IMR-90 (cell line): ENCODE measurements at regions not wholly inside any gene's neighbourhood (a gene's known extent, or its start where the extent isn't known, plus 50 kb on each side); places are given as distances from the start of the nearest gene placed in this dataset.

Experiments
- ATAC-seq: fragments of 200-7000 bp; cut with Tn5 transposase; 2 replicates; pipeline ENCODE4 v1.9.1; 2020; ENCODE audit warnings: low read depth, mild to moderate bottlenecking, moderate library complexity
- BruUV-seq: library from RNA; stranded (reverse); fragments of 400-500 nt; replicated peaks from 2 replicates; lab custom pipeline; 2021; lab: Mats Ljungman, UMichigan
- CTCF ChIA-PET: fragments of 300-600 bp; formaldehyde crosslinking; extraction: SDS; loops from one replicate; lab custom pipeline; 2021; ENCODE audit warnings: antibody characterized with exemption; lab: Yijun Ruan, JAX
- POLR2A ChIA-PET: fragments of 300-600 bp; sonication (Branson Sonifier 250); formaldehyde crosslinking; loops from one replicate; lab custom pipeline; 2022; ENCODE audit warnings: antibody characterized with exemption; ENCODE audit not compliant: unreplicated experiment; lab: Charles Lee
- DNase-seq: peaks from one replicate; pipeline ENCODE4 v3.0.0; 2013
- H2AFZ ChIP-seq: replicated peaks from 2 replicates; pipeline ENCODE3; 2013; ENCODE audit warnings: low read length, mild to moderate bottlenecking; ENCODE audit not compliant: poor library complexity
- H2AK5ac ChIP-seq: 2 replicates; pipeline ENCODE4 v1.6.1; 2013; ENCODE audit warnings: low read depth, low read length, inconsistent platforms
- H2AK9ac ChIP-seq: replicated peaks from 2 replicates; pipeline ENCODE3; 2013; ENCODE audit warnings: mild to moderate bottlenecking, low read depth, low read length, moderate library complexity; ENCODE audit not compliant: poor library complexity
- H2BK120ac ChIP-seq: 2 replicates; pipeline ENCODE4 v1.6.1; 2013; ENCODE audit warnings: low read depth, low read length, inconsistent platforms
- H2BK15ac ChIP-seq: 3 replicates; pipeline ENCODE4 v1.6.1; 2013; ENCODE audit warnings: low read depth, low read length, inconsistent platforms
- H2BK20ac ChIP-seq: 2 replicates; pipeline ENCODE4 v1.6.1; 2013; ENCODE audit warnings: low read depth, mild to moderate bottlenecking, inconsistent platforms, low read length, moderate library complexity
- H2BK5ac ChIP-seq: 2 replicates; pipeline ENCODE4 v1.6.1; 2013; ENCODE audit warnings: mild to moderate bottlenecking, low read depth, low read length, inconsistent platforms; ENCODE audit not compliant: poor library complexity, severe bottlenecking
- H3K14ac ChIP-seq: replicated peaks from 2 replicates; pipeline ENCODE4 v1.6.1; 2013; ENCODE audit warnings: low read depth, low read length, inconsistent platforms
- H3K18ac ChIP-seq: 2 replicates; pipeline ENCODE4 v1.6.1; 2013; ENCODE audit warnings: low read depth, low read length, control low read depth
- H3K23ac ChIP-seq: 2 replicates; pipeline ENCODE4 v1.6.1; 2013; ENCODE audit warnings: low read depth, low read length, inconsistent platforms
- H3K27ac ChIP-seq: 2 replicates; pipeline ENCODE4 v1.5.1; 2013; ENCODE audit warnings: mild to moderate bottlenecking, control low read depth, low read length; ENCODE audit not compliant: insufficient read depth
- H3K27me3 ChIP-seq: 2 replicates; pipeline ENCODE4 v1.6.1; 2013; ENCODE audit warnings: low read length; ENCODE audit not compliant: control insufficient read depth, insufficient read depth
- H3K36me3 ChIP-seq: 2 replicates; pipeline ENCODE4 v1.6.1; 2013; ENCODE audit warnings: low read length, mixed read lengths; ENCODE audit not compliant: control insufficient read depth, insufficient read depth
- H3K4ac ChIP-seq: 2 replicates; pipeline ENCODE4 v1.6.1; 2013; ENCODE audit warnings: low read depth, low read length, inconsistent platforms
- H3K4me1 ChIP-seq: 2 replicates; pipeline ENCODE4 v1.6.1; 2013; ENCODE audit warnings: low read length, mixed read lengths; ENCODE audit not compliant: control insufficient read depth, insufficient read depth
- H3K4me2 ChIP-seq: 2 replicates; pipeline ENCODE4 v1.6.1; 2013; ENCODE audit warnings: low read depth, mild to moderate bottlenecking, control low read depth, low read length, moderate library complexity
- H3K4me3 ChIP-seq: 2 replicates; pipeline ENCODE4 v1.5.1; 2013; ENCODE audit warnings: low read depth, mild to moderate bottlenecking, control low read depth, low read length, moderate library complexity; ENCODE audit not compliant: insufficient read depth
- H3K56ac ChIP-seq: 2 replicates; pipeline ENCODE4 v1.6.1; 2013; ENCODE audit warnings: low read length, inconsistent platforms; ENCODE audit not compliant: insufficient read depth; ENCODE audit errors: extremely low read depth
- H3K79me1 ChIP-seq, 2 experiments: 2 replicates each; pipeline ENCODE4 v1.6.1; 2013; ENCODE audit warnings: low read length in 2 of 2, inconsistent platforms in 1 of 2, low read depth in 1 of 2
- H3K9ac ChIP-seq: 2 replicates; pipeline ENCODE4 v1.6.1; 2013; ENCODE audit warnings: low read depth, low read length, control low read depth
- H3K9me1 ChIP-seq: 2 replicates; pipeline ENCODE4 v1.6.1; 2013; ENCODE audit warnings: low read length, inconsistent platforms; ENCODE audit not compliant: insufficient read depth
- H3K9me3 ChIP-seq: 2 replicates; pipeline ENCODE4 v1.6.1; 2013; ENCODE audit warnings: low read length; ENCODE audit not compliant: control insufficient read depth, insufficient read depth
- H4K20me1 ChIP-seq: 2 replicates; pipeline ENCODE4 v1.6.1; 2013; ENCODE audit warnings: low read length, inconsistent platforms; ENCODE audit not compliant: insufficient read depth
- H4K5ac ChIP-seq: 2 replicates; pipeline ENCODE4 v1.6.1; 2013; ENCODE audit warnings: mild to moderate bottlenecking, low read depth, low read length, control low read depth
- H4K8ac ChIP-seq, 2 experiments: 2 replicates each; pipeline ENCODE4 v1.6.1; 2013; ENCODE audit warnings: low read depth in 2 of 2, low read length in 2 of 2, control low read depth in 1 of 2, inconsistent platforms in 1 of 2
- H4K91ac ChIP-seq: 2 replicates; pipeline ENCODE4 v1.6.1; 2013; ENCODE audit warnings: low read depth, low read length, inconsistent platforms; ENCODE audit not compliant: insufficient read depth
- BHLHE40 ChIP-seq: fragments of 150-350 bp; IDR thresholded peaks from 2 replicates; pipeline ENCODE4 v1.6.1; 2016; ENCODE audit warnings: mild to moderate bottlenecking, low read depth, low read length
- CEBPB ChIP-seq: IDR thresholded peaks from 2 replicates; pipeline ENCODE4 v1.6.1; 2012; ENCODE audit warnings: low read depth, low read length, improper control_type of control experiment
- RFX5 ChIP-seq: IDR thresholded peaks from 2 replicates; pipeline ENCODE4 v1.8.0; 2012; ENCODE audit warnings: low read depth, mild to moderate bottlenecking, low read length, moderate library complexity
- USF2 ChIP-seq: fragments of 150-350 bp; IDR thresholded peaks from 2 replicates; pipeline ENCODE4 v1.6.1; 2017; ENCODE audit warnings: mild to moderate bottlenecking, antibody characterized with exemption, low read length, low read depth
- dilution Hi-C: fragments of 300-500 bp; cut with HindIII; formaldehyde crosslinking; loops from one replicate; pipeline ENCODE4 v1.14.3; 2018; ENCODE audit warnings: low sequenced_read_pairs; ENCODE audit not compliant: unreplicated experiment
- in situ Hi-C: fragments of 300-500 bp; cut with MboI; formaldehyde crosslinking; loops from 3 replicates; pipeline ENCODE4 v1.14.3; 2019; ENCODE audit warnings: low sequenced_read_pairs, inconsistent platforms, mixed read lengths
- intact Hi-C: fragments of 100-400 bp; cut with micrococcal nuclease; formaldehyde crosslinking; loops from 2 replicates; pipeline ENCODE4 v1.10.0; 2022
- TF ChIP-seq, protein P1 (sequence below): conservative IDR thresholded peaks from 2 replicates; pipeline ENCODE4 v1.5.1; 2012; ENCODE audit warnings: mild to moderate bottlenecking, low read depth, low read length, improper control_type of control experiment

GRCh38 chr4:171118091-171118490 is 695.1 kb upstream of the GALNTL6 start:
- Histone ChIP-seq H3K79me1 (no peaks in the 10 kb centered on the region), H3K27ac (no peak overlapping the region), H3K27me3 (no peaks in the 10 kb centered on the region), H2BK120ac (no peak overlapping the region), H3K4me2 (no peak overlapping the region), H2BK5ac (no peak overlapping the region), H3K56ac (no peak overlapping the region), H3K9me3 (peaks cover 5% of the 10 kb centered on the region; the same call in 1 of the 2 replicates), H3K4me3 (no peak overlapping the region), H3K4me1 (no peaks in the 10 kb centered on the region), H3K36me3 (no peaks in the 10 kb centered on the region), H4K20me1 (no peaks in the 10 kb centered on the region), H3K9ac (no peak overlapping the region), H4K8ac (no peak overlapping the region), H3K9me1 (no peaks in the 10 kb centered on the region), H2AFZ (no peak overlapping the region), H3K23ac (no peak overlapping the region), H2AK9ac (no peak overlapping the region), H3K18ac (no peak overlapping the region), H2BK15ac (no peak overlapping the region), H4K5ac (no peak overlapping the region), H4K91ac (no peak overlapping the region), H3K4ac (no peak overlapping the region), H2BK20ac (no peak overlapping the region), H2AK5ac (no peak overlapping the region), H3K14ac (no peak overlapping the region)
- dilution Hi-C loops = no loop called here
- in situ Hi-C loops = no loop called here
- intact Hi-C loops = no loop called here
- no peak for DNase-seq
- no peak for TF ChIP-seq RFX5
- TF ChIP-seq BHLHE40 = no peak
- TF ChIP-seq CEBPB = no peak
- no peak for TF ChIP-seq USF2
- TF ChIP-seq, protein P1, sequence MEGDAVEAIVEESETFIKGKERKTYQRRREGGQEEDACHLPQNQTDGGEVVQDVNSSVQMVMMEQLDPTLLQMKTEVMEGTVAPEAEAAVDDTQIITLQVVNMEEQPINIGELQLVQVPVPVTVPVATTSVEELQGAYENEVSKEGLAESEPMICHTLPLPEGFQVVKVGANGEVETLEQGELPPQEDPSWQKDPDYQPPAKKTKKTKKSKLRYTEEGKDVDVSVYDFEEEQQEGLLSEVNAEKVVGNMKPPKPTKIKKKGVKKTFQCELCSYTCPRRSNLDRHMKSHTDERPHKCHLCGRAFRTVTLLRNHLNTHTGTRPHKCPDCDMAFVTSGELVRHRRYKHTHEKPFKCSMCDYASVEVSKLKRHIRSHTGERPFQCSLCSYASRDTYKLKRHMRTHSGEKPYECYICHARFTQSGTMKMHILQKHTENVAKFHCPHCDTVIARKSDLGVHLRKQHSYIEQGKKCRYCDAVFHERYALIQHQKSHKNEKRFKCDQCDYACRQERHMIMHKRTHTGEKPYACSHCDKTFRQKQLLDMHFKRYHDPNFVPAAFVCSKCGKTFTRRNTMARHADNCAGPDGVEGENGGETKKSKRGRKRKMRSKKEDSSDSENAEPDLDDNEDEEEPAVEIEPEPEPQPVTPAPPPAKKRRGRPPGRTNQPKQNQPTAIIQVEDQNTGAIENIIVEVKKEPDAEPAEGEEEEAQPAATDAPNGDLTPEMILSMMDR = no peak
- ChIA-PET POLR2A (no interaction called here), CTCF (no interaction called here)
- BruUV-seq = no TSS peak
- no peak for ATAC-seq
